GM12801 (cell line): ENCODE measurements at regions not wholly inside any gene's neighbourhood (a gene's known extent, or its start where the extent isn't known, plus 50 kb on each side); places are given as distances from the start of the nearest gene placed in this dataset.

Source experiments
- TF ChIP-seq, protein P1 (sequence below): IDR thresholded peaks from one replicate; pipeline ENCODE4 v1.5.1; 2011; ENCODE audit warnings: control low read depth; ENCODE audit not compliant: insufficient read length; ENCODE audit errors: extremely low read depth

DNA sequence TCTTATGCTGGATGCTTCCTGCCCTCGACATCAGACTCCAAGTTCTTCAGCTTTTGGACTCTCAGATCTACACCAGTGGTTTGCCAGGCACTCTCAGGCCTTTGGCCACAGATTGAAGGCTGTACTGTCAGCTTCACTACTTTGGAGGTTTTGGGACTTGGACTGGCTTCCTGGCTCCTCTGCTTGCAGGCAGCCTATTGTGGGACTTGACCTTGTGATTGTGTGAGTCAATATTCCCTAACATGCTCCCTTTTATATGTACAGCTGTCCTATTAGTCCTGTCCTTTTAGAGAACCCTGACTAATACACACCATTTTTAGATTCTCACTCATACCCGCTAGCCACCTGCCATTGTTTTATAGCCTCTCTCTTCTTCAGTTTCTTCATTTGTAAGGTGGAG, 382.1 kb upstream of the TSHZ2 start:
- TF ChIP-seq, protein P1, sequence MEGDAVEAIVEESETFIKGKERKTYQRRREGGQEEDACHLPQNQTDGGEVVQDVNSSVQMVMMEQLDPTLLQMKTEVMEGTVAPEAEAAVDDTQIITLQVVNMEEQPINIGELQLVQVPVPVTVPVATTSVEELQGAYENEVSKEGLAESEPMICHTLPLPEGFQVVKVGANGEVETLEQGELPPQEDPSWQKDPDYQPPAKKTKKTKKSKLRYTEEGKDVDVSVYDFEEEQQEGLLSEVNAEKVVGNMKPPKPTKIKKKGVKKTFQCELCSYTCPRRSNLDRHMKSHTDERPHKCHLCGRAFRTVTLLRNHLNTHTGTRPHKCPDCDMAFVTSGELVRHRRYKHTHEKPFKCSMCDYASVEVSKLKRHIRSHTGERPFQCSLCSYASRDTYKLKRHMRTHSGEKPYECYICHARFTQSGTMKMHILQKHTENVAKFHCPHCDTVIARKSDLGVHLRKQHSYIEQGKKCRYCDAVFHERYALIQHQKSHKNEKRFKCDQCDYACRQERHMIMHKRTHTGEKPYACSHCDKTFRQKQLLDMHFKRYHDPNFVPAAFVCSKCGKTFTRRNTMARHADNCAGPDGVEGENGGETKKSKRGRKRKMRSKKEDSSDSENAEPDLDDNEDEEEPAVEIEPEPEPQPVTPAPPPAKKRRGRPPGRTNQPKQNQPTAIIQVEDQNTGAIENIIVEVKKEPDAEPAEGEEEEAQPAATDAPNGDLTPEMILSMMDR: no peak

DNA sequence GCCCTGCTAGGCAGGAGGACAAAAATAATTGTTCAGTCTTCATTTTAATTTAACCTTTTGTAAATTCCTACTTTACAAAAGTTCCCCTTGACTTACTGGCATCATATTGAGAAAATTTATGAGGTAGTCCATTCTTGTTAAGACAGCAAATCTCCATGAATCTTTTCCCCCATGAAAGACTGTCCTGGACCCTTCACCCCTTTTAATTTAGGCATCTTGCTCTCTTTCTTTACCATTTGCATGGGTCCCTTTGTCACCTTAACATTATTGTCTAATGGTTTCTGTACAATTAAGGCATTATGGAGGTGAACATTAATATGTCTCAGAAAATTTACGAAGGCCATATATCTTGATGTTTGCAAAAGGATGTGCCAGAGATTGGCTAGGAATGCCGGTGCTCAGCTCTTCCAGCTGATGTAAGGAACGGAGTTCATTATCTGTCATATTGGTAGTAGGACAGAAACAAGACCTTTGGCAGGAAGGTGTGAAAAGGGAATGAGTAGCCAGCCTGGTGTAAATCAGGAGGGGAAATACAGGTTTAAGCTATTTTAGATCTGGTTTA, 382.8 kb upstream of the TSHZ2 start:
- TF ChIP-seq, protein P1: no peak

DNA sequence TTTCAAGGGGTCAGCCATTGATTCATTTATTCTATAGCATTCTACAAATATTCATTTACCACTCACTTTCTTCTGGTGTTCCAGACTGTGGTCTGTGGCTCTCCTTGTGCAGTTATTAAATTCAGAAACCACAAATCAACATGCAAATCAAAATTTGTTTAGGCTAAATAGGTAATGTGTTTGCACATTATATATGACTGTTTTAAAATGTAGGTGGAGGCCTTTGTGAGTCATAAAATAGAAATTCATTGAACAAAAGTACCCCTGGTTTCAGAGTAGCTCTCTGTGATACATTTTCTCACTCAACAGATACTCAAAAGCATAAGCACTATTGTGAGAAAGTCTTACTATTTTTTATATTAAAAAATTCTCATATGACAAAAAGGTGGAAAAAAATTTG, 385.5 kb upstream of the TSHZ2 start:
- TF ChIP-seq, protein P1: no peak

DNA sequence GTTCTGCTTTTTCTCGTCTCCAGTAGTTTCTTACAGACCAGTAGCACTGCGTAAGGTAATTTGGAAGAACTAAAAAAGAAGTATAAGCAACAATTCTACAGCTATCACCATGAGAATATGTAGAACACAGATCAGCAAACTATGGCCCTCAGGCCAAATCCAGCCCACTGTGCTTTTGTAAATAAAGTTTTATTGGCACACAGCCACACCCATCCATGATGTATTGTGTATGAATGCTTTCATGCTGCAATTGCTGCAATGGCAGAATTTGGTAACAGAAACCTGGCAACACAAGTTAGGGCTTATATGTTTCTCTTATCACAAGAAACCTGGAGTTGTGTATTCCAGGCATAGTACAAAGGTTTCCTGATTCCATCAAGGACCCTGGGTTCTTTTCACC, 386.8 kb upstream of the TSHZ2 start:
- TF ChIP-seq, protein P1: no peak

DNA sequence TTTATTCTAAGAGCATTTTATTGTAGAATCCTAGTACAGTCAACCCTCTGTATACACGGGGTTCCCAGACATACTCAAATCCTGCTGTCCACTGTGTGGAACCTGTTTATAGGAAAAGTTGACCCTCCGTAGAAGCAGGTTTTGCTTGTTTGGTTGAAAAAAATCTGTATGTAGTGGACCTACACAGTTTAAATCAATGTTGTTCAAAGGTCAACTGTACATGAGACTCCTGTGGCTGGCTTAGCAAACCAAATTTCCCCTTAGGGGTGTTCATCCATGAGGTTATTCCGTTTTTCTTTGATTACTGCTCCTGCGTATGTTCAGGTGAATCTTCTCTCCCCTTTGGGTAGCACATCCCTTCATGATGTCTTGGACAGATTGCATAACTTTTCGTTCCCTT, 387.0 kb upstream of the ZFP64 start:
- TF ChIP-seq, protein P1: no peak

DNA sequence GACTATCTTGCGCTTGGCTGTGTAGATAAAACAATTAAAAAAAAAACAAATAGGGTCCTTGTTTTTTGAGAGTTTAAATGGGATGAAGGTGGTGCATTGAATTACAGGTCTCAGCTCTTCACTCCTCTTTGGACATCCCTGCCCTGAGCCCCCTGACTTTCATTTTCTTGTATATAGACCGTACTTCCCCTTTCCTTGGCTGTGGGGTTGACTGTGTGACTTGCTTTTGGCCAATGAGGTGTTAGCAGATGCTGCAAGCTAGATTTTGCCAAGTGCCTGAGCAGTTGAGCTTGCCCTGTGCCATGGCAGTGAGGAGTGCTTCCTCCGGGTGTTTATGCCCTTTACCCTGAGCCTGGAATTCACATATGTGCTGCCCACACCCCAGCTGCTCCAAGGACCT, 386.1 kb upstream of the ZFP64 start:
- TF ChIP-seq, protein P1: no peak

DNA sequence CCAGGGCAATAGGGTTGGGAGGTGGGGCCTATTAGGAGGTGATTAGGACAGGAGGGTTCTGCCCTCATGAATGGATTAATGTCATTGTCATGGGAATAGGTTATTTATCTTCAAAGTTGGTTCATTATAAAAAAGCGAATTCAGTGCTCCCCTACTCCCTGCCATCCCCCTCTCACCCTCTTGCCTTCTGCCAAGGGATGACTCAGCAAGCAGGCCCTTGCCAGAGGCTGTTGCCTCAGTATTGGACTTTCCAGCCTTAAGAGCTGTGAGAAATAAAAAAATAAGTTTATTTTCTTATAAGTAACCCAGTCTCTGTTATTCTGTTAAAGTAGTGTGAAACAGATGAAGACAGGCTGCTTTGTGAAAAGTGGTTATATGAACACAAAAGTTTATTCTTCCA, 381.1 kb upstream of the ZFP64 start:
- TF ChIP-seq, protein P1: no peak
